Stimulated activated CD8-positive, alpha-beta memory T cell treated with anti-CD3 and anti-CD28 coated beads, Interleukin-12 subunit alpha, Interleukin-12 subunit beta, amount 100 ng/mL, for 24 hours (primary cell): ENCODE measurements at regions not wholly inside any gene's neighbourhood (a gene's known extent, or its start where the extent isn't known, plus 50 kb on each side); places are given as distances from the start of the nearest gene placed in this dataset.

Source experiments
- DNase-seq: peaks from one replicate; pipeline ENCODE4 v3.0.0-alpha.2; 2020; ENCODE audit errors: extremely low read depth

- no peak for DNase-seq
Measured at GRCh38 chr14:101480747-101481530, 80.4 kb upstream of the DIO3 start.

- no peak for DNase-seq
Measured at GRCh38 chr14:101481557-101481956, 79.7 kb upstream of the DIO3 start.

- DNase-seq, result no peak
Measured at GRCh38 chr14:101482066-101482465, 79.2 kb upstream of the DIO3 start.

GRCh38 chr14:101483829-101484228 is 77.5 kb upstream of the DIO3 start:
- no peak for DNase-seq

GRCh38 chr14:101489092-101489760 is 72.1 kb upstream of the DIO3 start:
- DNase-seq, result no peak

GRCh38 chr14:101490771-101491170 is 70.5 kb upstream of the DIO3 start:
- DNase-seq, result no peak

GRCh38 chr14:101491841-101492240 is 69.5 kb upstream of the DIO3 start:
- no peak for DNase-seq

- DNase-seq, result no peak
Measured at GRCh38 chr14:101492716-101493115, 68.6 kb upstream of the DIO3 start.

- DNase-seq, result no peak
Measured at GRCh38 chr14:101494826-101495225, 66.5 kb upstream of the DIO3 start.

GRCh38 chr14:101495284-101495683 is 66.0 kb upstream of the DIO3 start:
- no peak for DNase-seq

GRCh38 chr14:101495827-101496775 is 65.2 kb upstream of the DIO3 start:
- DNase-seq, result no peak

GRCh38 chr14:101496776-101497683 is 64.3 kb upstream of the DIO3 start:
- DNase-seq, result no peak

GRCh38 chr14:101497684-101498525 is 63.4 kb upstream of the DIO3 start:
- DNase-seq, result no peak

- no peak for DNase-seq
Measured at GRCh38 chr14:101498526-101498860, 62.8 kb upstream of the DIO3 start.

GRCh38 chr14:101499080-101499479 is 62.2 kb upstream of the DIO3 start:
- DNase-seq, result no peak

- DNase-seq, result no peak
Measured at GRCh38 chr14:101499513-101499912, 61.8 kb upstream of the DIO3 start.

- DNase-seq, result no peak
Measured at GRCh38 chr14:101500061-101500460, 61.2 kb upstream of the DIO3 start.

- DNase-seq, result no peak
Measured at GRCh38 chr14:101500681-101501080, 60.6 kb upstream of the DIO3 start.

GRCh38 chr14:101501341-101501740 is 60.0 kb upstream of the DIO3 start:
- DNase-seq, result no peak

GRCh38 chr14:101501858-101502615 is 59.3 kb upstream of the DIO3 start:
- no peak for DNase-seq
